Neuronal stem cell (in vitro differentiated cells): ENCODE measurements at regions not wholly inside any gene's neighbourhood (a gene's known extent, or its start where the extent isn't known, plus 50 kb on each side); places are given as distances from the start of the nearest gene placed in this dataset.
A peak's percentile ranks its signal among the peaks of the same experiment; 100 is the strongest.

Experiments
- DNase-seq: peaks from one replicate; pipeline ENCODE4 v3.0.0-alpha.2; 2013; ENCODE audit warnings: low spot score
- H2AFZ ChIP-seq: one replicate; pipeline ENCODE4 v1.6.1; 2013; ENCODE audit warnings: mild to moderate bottlenecking, low read length, inconsistent platforms
- H2AK5ac ChIP-seq: 2 replicates; pipeline ENCODE4 v1.6.1; 2013; ENCODE audit warnings: low read depth, mild to moderate bottlenecking, inconsistent platforms, low read length, moderate library complexity, mixed read lengths
- H2BK120ac ChIP-seq: 2 replicates; pipeline ENCODE4 v1.6.1; 2013; ENCODE audit warnings: low read depth, mild to moderate bottlenecking, inconsistent platforms, low read length, moderate library complexity, mixed read lengths
- H2BK12ac ChIP-seq: one replicate; pipeline ENCODE4 v1.6.1; 2013; ENCODE audit warnings: low read length, inconsistent platforms
- H2BK15ac ChIP-seq: 2 replicates; pipeline ENCODE4 v1.6.1; 2013; ENCODE audit warnings: mild to moderate bottlenecking, low read length, inconsistent platforms, mixed read lengths
- H2BK5ac ChIP-seq: one replicate; pipeline ENCODE4 v1.6.1; 2013; ENCODE audit warnings: inconsistent platforms, mild to moderate bottlenecking, low read length, moderate library complexity
- H3K14ac ChIP-seq: one replicate; pipeline ENCODE4 v1.6.1; 2013; ENCODE audit warnings: low read length, inconsistent platforms
- H3K18ac ChIP-seq: 2 replicates; pipeline ENCODE4 v1.6.1; 2013; ENCODE audit warnings: low read length, inconsistent platforms
- H3K23ac ChIP-seq: 2 replicates; pipeline ENCODE4 v1.6.1; 2013; ENCODE audit warnings: low read depth, mild to moderate bottlenecking, mixed read lengths, low read length, inconsistent platforms; ENCODE audit not compliant: poor library complexity
- H3K27ac ChIP-seq: replicated peaks from 3 replicates; pipeline ENCODE4 v1.5.1; 2013; ENCODE audit warnings: low read length, inconsistent platforms
- H3K27me3 ChIP-seq, 3 experiments: 2 replicates each; pipeline ENCODE4 v1.6.1; 2013; ENCODE audit warnings: low read length in 3 of 3, mild to moderate bottlenecking in 2 of 3, inconsistent platforms in 1 of 3, low read depth in 1 of 3, mixed read lengths in 1 of 3, moderate library complexity in 1 of 3; ENCODE audit not compliant: control insufficient read depth in 3 of 3, insufficient read depth in 3 of 3
- H3K36me3 ChIP-seq, 2 donors: replicated peaks in 1 of 2; 2 replicates each; pipeline ENCODE4 v1.6.1; 2013; ENCODE audit warnings: low read length in 2 of 2; ENCODE audit not compliant: control insufficient read depth in 2 of 2, insufficient read depth in 2 of 2
- H3K4ac ChIP-seq: 2 replicates; pipeline ENCODE4 v1.6.1; 2013; ENCODE audit warnings: inconsistent platforms, mild to moderate bottlenecking, low read length, moderate library complexity
- H3K4me1 ChIP-seq, 2 donors: 1 replicate in 1 of 2; 2 replicates in 1 of 2; pipeline ENCODE4 v1.6.1; 2013; ENCODE audit warnings: low read length in 2 of 2, low read depth in 1 of 2; ENCODE audit not compliant: control insufficient read depth in 2 of 2, insufficient read depth in 1 of 2
- H3K4me2 ChIP-seq: one replicate; pipeline ENCODE4 v1.6.1; 2013; ENCODE audit warnings: mild to moderate bottlenecking, low read length, inconsistent platforms; ENCODE audit not compliant: insufficient read depth, poor library complexity, severe bottlenecking
- H3K4me3 ChIP-seq, 2 donors: 2 replicates each; pipeline ENCODE4 v1.5.1; 2013; ENCODE audit warnings: low read length in 2 of 2, mild to moderate bottlenecking in 2 of 2, inconsistent platforms in 1 of 2, moderate library complexity in 1 of 2
- H3K79me1 ChIP-seq: one replicate; pipeline ENCODE4 v1.6.1; 2013; ENCODE audit warnings: low read depth, mild to moderate bottlenecking, inconsistent platforms, low read length, moderate library complexity
- H3K9ac ChIP-seq: one replicate; pipeline ENCODE4 v1.6.1; 2013; ENCODE audit warnings: mild to moderate bottlenecking, low read depth, low read length, inconsistent platforms; ENCODE audit not compliant: poor library complexity
- H3K9me3 ChIP-seq, 2 donors: replicated peaks in 1 of 2; 2 replicates each; pipeline versions ENCODE3 to v1.6.1; 2013; ENCODE audit warnings: low read length in 2 of 2, mild to moderate bottlenecking in 2 of 2, inconsistent platforms in 1 of 2, low read depth in 1 of 2, mixed read lengths in 1 of 2, moderate library complexity in 1 of 2; ENCODE audit not compliant: control insufficient read depth in 2 of 2, insufficient read depth in 1 of 2
- H4K8ac ChIP-seq: one replicate; pipeline ENCODE4 v1.6.1; 2013; ENCODE audit warnings: low read depth, mild to moderate bottlenecking, inconsistent platforms, low read length, moderate library complexity
- H4K91ac ChIP-seq: one replicate; pipeline ENCODE4 v1.6.1; 2013; ENCODE audit warnings: low read length, low read depth, mild to moderate bottlenecking, inconsistent platforms; ENCODE audit not compliant: poor library complexity
- WGBS, 2 donors: extraction: QIAGEN DNeasy Blood & Tissue Kit; methylation state at CpG; one replicate each; pipeline ENCODE4 v1.1.7; 2013; ENCODE audit warnings: missing lambda C conversion rate in 2 of 2, mixed read lengths in 1 of 2; ENCODE audit not compliant: insufficient read length in 2 of 2, insufficient replicate concordance in 1 of 2; ENCODE audit errors: extremely low coverage in 2 of 2; 5-methylcytosine and 5-hydroxymethylcytosine counted together

- H3K9ac ChIP-seq: no peak overlapping the region
- H2AFZ ChIP-seq: no peak overlapping the region
- no peak overlapping the region for H2BK120ac ChIP-seq
- H3K4me2 ChIP-seq: no peak overlapping the region
- no peak overlapping the region for H2AK5ac ChIP-seq
- no peak for DNase-seq
- H4K8ac ChIP-seq: no peak overlapping the region
- H3K79me1 ChIP-seq: no peaks in the 10 kb centered on the region
- no peak overlapping the region for H3K18ac ChIP-seq
- no CpG with 5 or more reads among the region's 3 CpGs for WGBS, 2 donors
- H2BK12ac ChIP-seq: no peak overlapping the region
- no peak overlapping the region for H2BK15ac ChIP-seq
- peaks cover 11 to 21% of the 10 kb centered on the region in 2 donors for H3K4me1 ChIP-seq
- no peak overlapping the region for H4K91ac ChIP-seq
- no peak overlapping the region for H2BK5ac ChIP-seq
- H3K27ac ChIP-seq: no peak overlapping the region
- no peak overlapping the region for H3K4ac ChIP-seq
- no peaks in the 10 kb centered on the region for H3K36me3 ChIP-seq
- no peak overlapping the region for H3K23ac ChIP-seq
- no peak overlapping the region for H3K14ac ChIP-seq
- peaks cover 0 to 7% (median 0%) of the 10 kb centered on the region in 3 experiments for H3K27me3 ChIP-seq
- no peak overlapping the region for H3K4me3 ChIP-seq
- H3K9me3 ChIP-seq: no peaks in the 10 kb centered on the region
Measured at GRCh38 chr1:201636510-201636971, 97.6 kb downstream of the NAV1 start.

GRCh38 chr1:201637282-201638079, 98.6 kb downstream of the NAV1 start:
- no peak overlapping the region for H2BK5ac ChIP-seq
- H2BK15ac ChIP-seq: no peak overlapping the region
- no peak overlapping the region for H2AK5ac ChIP-seq
- H3K27me3 ChIP-seq: peaks cover 0 to 5% (median 0%) of the 10 kb centered on the region in 3 experiments
- no peak overlapping the region for H3K9ac ChIP-seq
- no peak overlapping the region for H3K18ac ChIP-seq
- no peaks in the 10 kb centered on the region for H3K36me3 ChIP-seq
- H2BK12ac ChIP-seq: no peak overlapping the region
- no peak overlapping the region for H3K4me3 ChIP-seq
- H3K79me1 ChIP-seq: no peaks in the 10 kb centered on the region
- peaks cover 11 to 21% of the 10 kb centered on the region in 2 donors for H3K4me1 ChIP-seq
- H2AFZ ChIP-seq: no peak overlapping the region
- no peak overlapping the region for H3K4ac ChIP-seq
- whole genome bisulfite sequencing, 2 donors: no CpG with 5 or more reads among the region's 4 CpGs
- no peak overlapping the region for H3K27ac ChIP-seq
- no peaks in the 10 kb centered on the region for H3K9me3 ChIP-seq
- no peak overlapping the region for H4K8ac ChIP-seq
- DNase-seq: no peak
- no peak overlapping the region for H3K14ac ChIP-seq
- H2BK120ac ChIP-seq: no peak overlapping the region
- H3K23ac ChIP-seq: no peak overlapping the region
- no peak overlapping the region for H3K4me2 ChIP-seq
- H4K91ac ChIP-seq: no peak overlapping the region

- Histone ChIP-seq H3K9ac (no peak overlapping the region), H3K27me3 (peaks cover 0 to 1% (median 0%) of the 10 kb centered on the region in 3 experiments), H3K4me3 (no peak overlapping the region), H3K14ac (no peak overlapping the region), H3K18ac (no peak overlapping the region), H2BK15ac (no peak overlapping the region), H3K79me1 (no peaks in the 10 kb centered on the region), H2AFZ (no peak overlapping the region), H2BK5ac (no peak overlapping the region), H3K23ac (no peak overlapping the region), H3K9me3 (no peaks in the 10 kb centered on the region), H3K4me1 (peaks cover 11 to 14% of the 10 kb centered on the region in 2 donors), H2BK12ac (no peak overlapping the region), H3K4me2 (no peak overlapping the region), H4K91ac (no peak overlapping the region), H3K36me3 (no peaks in the 10 kb centered on the region), H3K27ac (no peak overlapping the region), H2BK120ac (no peak overlapping the region), H2AK5ac (no peak overlapping the region), H4K8ac (no peak overlapping the region), H3K4ac (no peak overlapping the region)
- no CpG with 5 or more reads among the region's 7 CpGs for WGBS, 2 donors
- no peak for DNase-seq
Measured at GRCh38 chr1:201639391-201639790, 100.5 kb downstream of the NAV1 start.

GRCh38 chr1:201639826-201640225, 100.9 kb downstream of the NAV1 start:
- H3K79me1 ChIP-seq: no peaks in the 10 kb centered on the region
- H3K27me3 ChIP-seq: no peaks in the 10 kb centered on the region
- H4K91ac ChIP-seq: no peak overlapping the region
- no peak overlapping the region for H3K9ac ChIP-seq
- no CpG with 5 or more reads among the region's 6 CpGs for WGBS, 2 donors
- no peak overlapping the region for H3K18ac ChIP-seq
- H3K14ac ChIP-seq: no peak overlapping the region
- peak overlapping the region; percentile 17 for H3K23ac ChIP-seq
- no peak for DNase-seq
- no peak overlapping the region for H2BK120ac ChIP-seq
- H3K4me2 ChIP-seq: no peak overlapping the region
- no peak overlapping the region for H3K27ac ChIP-seq
- no peak overlapping the region for H2AFZ ChIP-seq
- H3K4me3 ChIP-seq: no peak overlapping the region
- H2AK5ac ChIP-seq: no peak overlapping the region
- H2BK12ac ChIP-seq: no peak overlapping the region
- no peak overlapping the region for H4K8ac ChIP-seq
- no peak overlapping the region for H2BK5ac ChIP-seq
- no peaks in the 10 kb centered on the region for H3K9me3 ChIP-seq
- H3K36me3 ChIP-seq: no peaks in the 10 kb centered on the region
- H3K4ac ChIP-seq: no peak overlapping the region
- H2BK15ac ChIP-seq: no peak overlapping the region
- peaks cover 11 to 14% of the 10 kb centered on the region in 2 donors for H3K4me1 ChIP-seq
